Activated B cell treated with CpG ODN at 0.5 μM for 24 hours (primary cell): ENCODE measurements at regions not wholly inside any gene's neighbourhood (a gene's known extent, or its start where the extent isn't known, plus 50 kb on each side); places are given as distances from the start of the nearest gene placed in this dataset.

Experiments used
- ATAC-seq: fragments of 200-7000 bp; cut with Tn5 transposase; one replicate; pipeline ENCODE4 v1.10.0; 2021; ENCODE audit warnings: low read depth, mild to moderate bottlenecking, moderate library complexity
- CTCF ChIA-PET: fragments of 350-600 bp; sonication (Branson Sonifier 250); formaldehyde crosslinking; loops from one replicate; lab custom pipeline; 2021; ENCODE audit warnings: antibody characterized with exemption; lab: Charles Lee
- POLR2A ChIA-PET: fragments of 350-600 bp; sonication (Branson Sonifier 250); formaldehyde crosslinking; loops from one replicate; lab custom pipeline; 2021; ENCODE audit warnings: antibody characterized with exemption; lab: Charles Lee
- DNase-seq: peaks from one replicate; pipeline ENCODE4 v3.0.0; 2022
- H3K27ac Mint-ChIP-seq: one replicate; pipeline ENCODE4 v1.8.0; 2020; ENCODE audit warnings: mixed read lengths
- H3K27me3 Mint-ChIP-seq: one replicate; pipeline ENCODE4 v1.8.0; 2021; ENCODE audit warnings: mixed read lengths
- H3K36me3 Mint-ChIP-seq: one replicate; pipeline ENCODE4 v1.8.0; 2021; ENCODE audit warnings: low read depth, mixed read lengths
- H3K4me1 Mint-ChIP-seq: one replicate; pipeline ENCODE4 v1.8.0; 2021; ENCODE audit warnings: mixed read lengths
- H3K4me3 Mint-ChIP-seq: one replicate; pipeline ENCODE4 v1.8.0; 2020; ENCODE audit warnings: mild to moderate bottlenecking, mixed read lengths
- H3K9me3 Mint-ChIP-seq: one replicate; pipeline ENCODE4 v1.8.0; 2020; ENCODE audit warnings: mixed read lengths
- intact Hi-C: fragments of 100-400 bp; cut with micrococcal nuclease; formaldehyde crosslinking; loops from one replicate; pipeline ENCODE4 v1.15.1; 2024
- TF ChIP-seq, protein P1 (sequence below): fragments of 200-600 bp; IDR thresholded peaks from one replicate; pipeline ENCODE4 v1.8.0; 2022; ENCODE audit warnings: antibody characterized with exemption, mild to moderate bottlenecking

DNA sequence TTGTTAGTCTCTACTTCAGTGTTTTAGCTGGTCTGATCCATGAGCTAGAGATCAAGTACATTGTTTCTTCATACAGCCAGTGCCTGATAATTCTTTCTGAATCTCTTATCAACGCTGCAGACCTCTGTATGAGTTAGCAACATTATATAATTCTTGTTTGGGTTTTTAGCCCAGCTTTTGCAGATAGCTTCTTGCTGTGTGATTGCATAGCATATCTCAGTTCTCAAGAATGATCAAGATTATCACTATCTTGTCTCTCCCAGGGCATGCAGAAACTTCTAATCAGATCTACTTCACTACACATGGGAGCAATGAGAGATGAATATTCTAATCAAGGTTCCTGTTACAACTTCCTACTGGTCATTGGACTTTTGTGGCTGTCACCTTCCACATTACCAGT, 158.3 kb downstream of the FAM174A start:
- Mint-ChIP-seq H3K4me1 (no peaks in the 10 kb centered on the region), H3K27ac (no peak overlapping the region), H3K9me3 (no peaks in the 10 kb centered on the region), H3K4me3 (no peak overlapping the region), H3K36me3 (no peaks in the 10 kb centered on the region), H3K27me3 (peaks cover 9% of the 10 kb centered on the region)
- no peak for DNase-seq
- ChIA-PET POLR2A (no interaction called here), CTCF (no interaction called here)
- TF ChIP-seq, protein P1, sequence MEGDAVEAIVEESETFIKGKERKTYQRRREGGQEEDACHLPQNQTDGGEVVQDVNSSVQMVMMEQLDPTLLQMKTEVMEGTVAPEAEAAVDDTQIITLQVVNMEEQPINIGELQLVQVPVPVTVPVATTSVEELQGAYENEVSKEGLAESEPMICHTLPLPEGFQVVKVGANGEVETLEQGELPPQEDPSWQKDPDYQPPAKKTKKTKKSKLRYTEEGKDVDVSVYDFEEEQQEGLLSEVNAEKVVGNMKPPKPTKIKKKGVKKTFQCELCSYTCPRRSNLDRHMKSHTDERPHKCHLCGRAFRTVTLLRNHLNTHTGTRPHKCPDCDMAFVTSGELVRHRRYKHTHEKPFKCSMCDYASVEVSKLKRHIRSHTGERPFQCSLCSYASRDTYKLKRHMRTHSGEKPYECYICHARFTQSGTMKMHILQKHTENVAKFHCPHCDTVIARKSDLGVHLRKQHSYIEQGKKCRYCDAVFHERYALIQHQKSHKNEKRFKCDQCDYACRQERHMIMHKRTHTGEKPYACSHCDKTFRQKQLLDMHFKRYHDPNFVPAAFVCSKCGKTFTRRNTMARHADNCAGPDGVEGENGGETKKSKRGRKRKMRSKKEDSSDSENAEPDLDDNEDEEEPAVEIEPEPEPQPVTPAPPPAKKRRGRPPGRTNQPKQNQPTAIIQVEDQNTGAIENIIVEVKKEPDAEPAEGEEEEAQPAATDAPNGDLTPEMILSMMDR: no peak
- intact Hi-C loops: no loop called here
- no peak for ATAC-seq

DNA sequence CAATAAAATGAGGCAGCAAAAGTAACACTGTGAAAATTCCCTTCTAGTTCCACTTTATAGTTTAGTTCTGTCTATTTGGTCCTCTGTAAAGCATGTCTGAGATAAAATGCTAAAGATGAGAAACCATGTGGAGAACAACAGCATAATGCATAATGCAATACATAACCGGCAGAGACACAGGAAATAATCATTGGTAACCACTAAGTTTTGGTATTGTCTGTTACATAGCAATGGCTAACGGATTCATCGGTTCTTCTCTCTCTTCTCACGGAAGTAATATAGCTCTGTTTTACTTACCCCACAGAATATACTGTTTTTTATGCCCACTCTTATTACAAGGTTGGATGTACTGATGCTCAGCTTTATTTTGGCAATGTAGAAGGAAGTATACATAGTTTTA, 158.9 kb downstream of the FAM174A start:
- no peak overlapping the region for H3K4me3 Mint-ChIP-seq
- H3K27me3 Mint-ChIP-seq: peaks cover 9% of the 10 kb centered on the region
- ChIA-PET CTCF (no interaction called here), POLR2A (interaction anchor here (0.6 kb wide), 1 partner anchor 71 kb away, joined by 3 read pairs; no protein-coding TSS in a partner anchor)
- ATAC-seq: no peak
- no peak overlapping the region for H3K27ac Mint-ChIP-seq
- intact Hi-C loops: no loop called here
- H3K4me1 Mint-ChIP-seq: no peaks in the 10 kb centered on the region
- TF ChIP-seq, protein P1: no peak
- H3K36me3 Mint-ChIP-seq: no peaks in the 10 kb centered on the region
- H3K9me3 Mint-ChIP-seq: no peaks in the 10 kb centered on the region
- DNase-seq: no peak

DNA sequence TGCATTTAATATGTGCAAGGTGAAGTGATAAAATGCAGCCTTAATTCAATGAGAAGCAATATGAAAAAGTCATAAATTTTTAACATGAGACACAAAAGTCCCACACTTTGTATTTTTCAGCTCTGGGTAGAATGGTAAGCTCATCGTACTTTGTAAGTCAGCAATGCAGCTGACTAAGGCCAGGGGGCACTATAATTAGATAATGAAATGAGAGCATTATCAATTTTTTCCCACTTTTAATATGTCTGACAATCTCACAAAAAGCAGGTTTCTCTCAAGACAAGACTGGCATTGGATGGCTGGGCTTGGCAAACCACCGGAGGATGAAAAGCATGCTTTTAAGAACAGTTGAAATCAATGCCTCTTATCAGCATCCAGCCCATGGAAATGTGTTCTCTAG, 162.8 kb downstream of the FAM174A start:
- H3K4me3 Mint-ChIP-seq: no peak overlapping the region
- peaks cover 4% of the 10 kb centered on the region for H3K27me3 Mint-ChIP-seq
- H3K9me3 Mint-ChIP-seq: no peaks in the 10 kb centered on the region
- no peaks in the 10 kb centered on the region for H3K36me3 Mint-ChIP-seq
- TF ChIP-seq, protein P1: no peak
- CTCF ChIA-PET: interaction anchor here (1.2 to 1.3 kb wide), 2 partner anchors 204 to 693 kb away, joined by 3 read pairs; no protein-coding TSS in a partner anchor
- ATAC-seq (no peak), DNase-seq (no peak)
- intact Hi-C loops: loop anchor here (1.0 to 2.0 kb wide), 2 partner anchors 205 to 347 kb away; partner anchors contain the start of gene ST8SIA4
- POLR2A ChIA-PET: interaction anchor here (0.6 kb wide), 1 partner anchor 203 kb away, joined by 3 read pairs; no protein-coding TSS in a partner anchor
- H3K4me1 Mint-ChIP-seq: no peaks in the 10 kb centered on the region
- no peak overlapping the region for H3K27ac Mint-ChIP-seq

DNA sequence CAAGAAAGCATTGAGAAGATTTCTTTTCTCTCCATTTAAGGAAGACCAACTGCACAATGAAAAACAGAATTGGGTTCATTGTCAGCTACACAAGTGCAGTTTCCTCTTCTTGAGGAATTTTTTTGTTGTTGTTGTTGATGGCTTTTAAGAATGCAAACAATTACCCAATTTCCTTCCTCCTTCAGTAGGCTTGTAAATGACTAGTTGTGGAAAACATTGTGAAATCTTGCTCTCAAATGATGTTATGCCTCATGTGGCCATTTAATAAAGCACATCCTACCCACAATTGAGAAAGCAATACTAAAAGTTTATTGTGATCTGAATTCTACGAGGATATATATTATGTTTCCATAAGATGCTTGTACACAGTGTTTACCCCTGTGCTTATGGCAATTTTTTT, 171.6 kb downstream of the FAM174A start:
- TF ChIP-seq, protein P1: no peak
- Mint-ChIP-seq H3K9me3 (no peaks in the 10 kb centered on the region), H3K36me3 (no peaks in the 10 kb centered on the region), H3K27ac (no peak overlapping the region), H3K27me3 (no peaks in the 10 kb centered on the region), H3K4me3 (no peak overlapping the region), H3K4me1 (no peaks in the 10 kb centered on the region)
- ChIA-PET CTCF (no interaction called here), POLR2A (no interaction called here)
- DNase-seq (no peak), ATAC-seq (no peak)
- intact Hi-C loops: no loop called here

DNA sequence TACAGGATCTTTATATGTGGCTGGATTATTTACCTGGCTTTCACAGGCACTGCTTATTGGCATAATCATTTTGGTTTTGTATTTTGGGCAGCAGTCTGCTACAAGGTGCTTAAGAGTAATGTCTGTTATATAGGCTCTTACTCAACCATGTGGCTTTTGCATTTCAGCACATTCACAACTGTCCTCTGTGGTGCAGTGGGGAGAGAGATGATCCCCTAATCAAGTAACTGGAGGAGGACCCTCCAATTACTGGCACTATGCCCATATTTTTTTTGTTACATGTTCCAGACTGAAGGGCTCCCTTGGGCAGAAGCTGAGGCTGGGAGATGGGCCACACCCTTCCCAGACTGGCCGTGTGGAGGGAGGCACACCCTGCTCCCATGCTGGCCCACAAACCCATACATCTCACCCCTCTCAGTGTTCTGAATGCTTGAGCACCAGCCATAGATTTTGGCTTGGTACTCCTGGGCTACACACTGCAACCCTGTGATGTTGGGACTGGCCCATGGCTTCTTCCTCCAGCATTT, 173.5 kb downstream of the FAM174A start:
- ATAC-seq: no peak

More for the DNA sequence above, 173.5 kb downstream of the FAM174A start:
- TF ChIP-seq, protein P1: no peak
- Mint-ChIP-seq H3K4me1 (no peaks in the 10 kb centered on the region), H3K4me3 (no peak overlapping the region), H3K27me3 (no peaks in the 10 kb centered on the region), H3K27ac (no peak overlapping the region), H3K9me3 (no peaks in the 10 kb centered on the region), H3K36me3 (no peaks in the 10 kb centered on the region)
- intact Hi-C loops: no loop called here
- ChIA-PET POLR2A (no interaction called here), CTCF (interaction anchor here (0.9 kb wide), 1 partner anchor 359 kb away, joined by 4 read pairs; no protein-coding TSS in a partner anchor)
- no peak for DNase-seq
